GM19468 (cell line): ENCODE measurements at regions not wholly inside any gene's neighbourhood (a gene's known extent, or its start where the extent isn't known, plus 50 kb on each side); places are given as distances from the start of the nearest gene placed in this dataset.

Source experiments
- ATAC-seq: cut with Tn5 transposase; IDR thresholded peaks from one replicate; pipeline ENCODE4 v1.9.1; 2021; ENCODE audit warnings: mild to moderate bottlenecking, moderate library complexity, moderate number of reproducible peaks; ENCODE audit not compliant: unreplicated experiment; ENCODE audit errors: extremely low read depth

DNA sequence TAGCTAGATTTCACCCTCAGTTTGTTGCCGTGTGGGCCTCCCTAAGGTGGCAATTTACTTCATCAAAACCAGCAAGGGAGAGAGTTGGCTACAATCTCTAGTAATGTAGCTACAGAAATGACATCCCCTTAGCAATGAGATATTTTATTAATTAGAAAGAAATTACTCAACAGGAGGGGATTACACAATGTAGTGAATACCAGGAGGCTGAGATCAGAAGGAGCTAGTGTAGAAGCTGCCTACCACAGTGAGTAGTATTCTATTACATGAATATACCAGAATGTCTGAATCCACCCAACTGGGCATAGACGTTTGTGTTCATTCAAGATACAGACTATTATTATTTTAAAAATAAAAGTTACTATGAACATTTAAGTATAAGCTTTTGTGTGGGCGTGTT lies 868.2 kb upstream of the CXADR start:
- no peak for ATAC-seq

GRCh38 chr21:16650714-16651366 lies 862.0 kb upstream of the CXADR start:
- ATAC-seq = no peak

GRCh38 chr21:16651956-16652355 lies 860.9 kb upstream of the CXADR start:
- ATAC-seq = no peak

- no peak for ATAC-seq
These were observed 849.4 kb upstream of the CXADR start for GRCh38 chr21:16663436-16663835.

GRCh38 chr21:16667395-16667794 lies 845.4 kb upstream of the CXADR start:
- ATAC-seq = no peak

- ATAC-seq = no peak
These were observed 837.9 kb upstream of the CXADR start for GRCh38 chr21:16674949-16675348.

GRCh38 chr21:16676391-16676790 lies 836.5 kb upstream of the CXADR start:
- no peak for ATAC-seq

- ATAC-seq = no peak
These were observed 834.2 kb upstream of the CXADR start for GRCh38 chr21:16678429-16679160.

DNA sequence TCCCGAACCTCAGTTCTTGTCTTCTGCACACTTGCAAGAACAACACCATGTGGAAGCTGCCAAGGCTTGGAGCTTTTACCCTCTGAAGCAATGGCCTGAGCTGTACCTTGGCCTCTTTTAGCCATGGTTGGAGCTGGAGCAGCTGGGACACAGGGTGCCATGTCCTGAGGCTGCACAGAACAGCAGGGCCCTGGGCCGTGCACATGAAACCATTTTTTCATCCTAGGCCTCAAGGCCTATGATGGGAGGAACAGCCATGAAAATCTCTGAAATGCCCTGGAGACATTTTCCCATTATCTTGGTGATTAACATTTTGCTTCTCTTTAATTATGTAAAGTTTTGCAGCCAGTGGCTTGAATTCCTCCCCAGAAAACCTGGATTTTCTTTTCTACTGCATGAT lies 817.8 kb upstream of the CXADR start:
- no peak for ATAC-seq

DNA sequence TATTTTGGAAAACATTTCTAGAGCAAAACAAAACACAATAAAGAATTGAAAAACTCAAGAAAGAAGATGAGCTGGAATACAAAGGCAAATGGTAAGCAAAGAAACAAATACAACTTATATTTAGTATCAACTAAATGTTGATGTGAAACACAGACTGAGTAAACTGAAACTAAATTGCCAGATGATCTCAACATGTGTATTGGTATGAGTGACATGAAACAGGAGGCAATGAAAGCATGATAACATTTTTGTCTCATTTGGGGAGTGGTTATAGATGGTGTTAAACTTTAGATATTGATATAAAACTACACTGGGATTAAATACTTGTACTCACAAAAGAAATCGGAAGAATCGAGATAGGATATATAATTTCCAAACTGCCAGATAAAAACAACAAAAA lies 805.6 kb upstream of the CXADR start:
- no peak for ATAC-seq

GRCh38 chr21:16708101-16708835 lies 804.6 kb upstream of the CXADR start:
- ATAC-seq = no peak

DNA sequence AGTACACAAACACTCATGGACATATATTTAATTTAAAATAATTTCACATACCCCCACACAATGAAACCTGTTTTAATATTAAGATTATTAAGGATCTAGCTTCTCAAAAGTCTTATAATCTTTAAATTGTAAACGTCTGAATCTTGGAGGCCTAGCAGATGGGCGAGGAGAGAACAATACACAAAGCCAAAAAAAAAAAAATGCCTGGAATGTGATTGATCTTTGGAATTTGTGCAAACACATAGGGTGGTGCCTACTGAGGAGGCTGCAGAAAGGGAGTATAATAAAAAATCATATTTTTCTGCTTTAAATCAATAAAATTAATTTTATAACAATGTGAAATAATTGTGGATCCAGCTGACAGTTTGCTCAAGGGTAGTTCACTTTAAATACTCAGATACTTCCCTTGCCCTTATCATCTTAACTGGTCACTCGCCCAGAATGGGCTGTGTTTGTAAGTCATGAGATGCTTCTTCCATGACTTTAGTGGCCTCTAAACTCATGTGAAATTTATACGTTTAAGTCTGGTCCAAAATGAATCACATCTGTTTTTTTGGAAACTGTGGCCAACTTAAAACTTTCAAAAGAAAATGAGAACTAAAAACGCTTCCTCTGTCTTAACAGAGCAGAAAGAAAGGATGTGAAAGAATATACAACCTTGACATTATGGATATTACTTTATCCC lies 802.8 kb upstream of the CXADR start:
- ATAC-seq = no peak

DNA sequence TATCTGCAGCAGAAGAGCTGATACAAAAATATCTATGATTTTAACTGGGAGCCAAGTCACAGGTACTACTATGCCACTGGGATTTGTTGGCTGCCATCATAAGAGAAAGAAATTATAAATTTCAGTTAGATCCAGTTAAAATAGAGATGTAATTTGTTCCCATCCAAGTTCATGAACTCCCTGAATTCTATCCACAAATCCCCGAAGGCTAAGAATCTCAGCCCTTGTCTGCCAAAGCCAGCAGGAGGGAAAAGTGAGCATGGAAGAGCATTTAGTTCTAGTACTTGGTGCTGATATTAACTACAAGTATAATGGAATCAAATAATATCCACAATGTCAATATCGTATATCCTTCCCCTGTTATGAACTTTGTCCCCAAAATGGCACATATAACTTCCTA lies 801.1 kb upstream of the CXADR start:
- ATAC-seq = no peak

DNA sequence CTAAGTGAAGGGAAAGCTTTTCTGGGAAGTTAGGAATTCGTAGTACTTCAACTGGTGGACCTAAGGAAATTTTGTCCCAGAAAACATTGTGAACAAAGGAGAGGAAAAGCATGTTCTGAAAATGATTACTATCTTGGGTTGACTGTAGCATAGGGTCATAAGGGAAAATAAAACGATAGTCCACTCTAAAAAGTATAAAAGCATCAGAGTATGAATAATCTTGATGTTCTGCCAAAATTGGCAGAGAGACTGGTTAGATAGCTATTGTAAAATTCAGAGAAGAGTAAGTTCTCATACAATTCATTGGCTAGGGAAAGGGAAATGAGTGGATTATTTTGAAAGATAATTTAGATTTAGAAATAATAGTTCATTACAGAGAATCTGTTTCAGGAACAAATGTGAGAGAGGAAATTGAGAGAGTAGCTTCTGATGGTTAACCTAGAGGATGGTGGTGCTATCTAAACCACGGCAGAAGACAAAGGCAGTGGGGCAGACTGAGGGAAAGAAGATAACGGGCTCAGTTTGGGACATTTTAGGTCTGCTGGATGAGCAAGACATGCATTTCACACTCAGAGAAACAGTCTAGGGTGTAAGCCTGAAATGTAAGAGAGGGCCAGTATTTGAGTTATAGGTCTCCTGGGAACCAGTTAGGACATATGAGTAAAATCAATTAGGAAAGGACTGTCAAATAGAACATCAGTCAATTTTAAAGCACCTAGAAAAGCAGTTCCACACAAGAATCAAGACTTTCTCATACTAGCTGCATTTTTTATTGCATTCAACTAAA lies 799.3 kb upstream of the CXADR start:
- no peak for ATAC-seq

- no peak for ATAC-seq
These were observed 772.3 kb upstream of the CXADR start for GRCh38 chr21:16740511-16740910.

DNA sequence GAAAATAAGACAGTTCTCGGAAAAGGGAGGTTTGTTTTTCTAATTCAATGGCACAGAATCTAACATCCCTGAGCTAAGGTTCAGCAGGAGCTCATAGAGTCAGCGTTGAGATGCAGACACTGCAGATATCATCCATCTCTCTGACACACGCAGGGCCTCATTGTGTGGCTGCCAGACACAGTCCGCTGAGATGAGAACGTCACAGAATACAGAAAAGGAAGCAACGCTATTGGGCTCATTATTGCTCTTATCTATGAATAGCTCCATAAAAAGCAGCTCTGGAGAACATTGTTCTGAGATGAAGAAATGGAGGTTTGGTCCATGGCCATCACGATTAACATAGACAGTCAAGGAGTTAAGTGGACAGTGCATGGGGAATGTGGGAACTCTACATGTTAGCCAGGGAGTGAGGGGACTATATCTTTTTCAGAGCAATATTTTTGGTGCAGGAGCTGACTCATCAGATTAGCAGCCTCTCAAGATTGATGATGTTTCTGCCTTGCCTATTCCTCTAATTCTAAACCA lies 771.6 kb upstream of the CXADR start:
- no peak for ATAC-seq

GRCh38 chr21:16742131-16742641 lies 770.7 kb upstream of the CXADR start:
- no peak for ATAC-seq

GRCh38 chr21:16742741-16743140 lies 770.1 kb upstream of the CXADR start:
- ATAC-seq = no peak

DNA sequence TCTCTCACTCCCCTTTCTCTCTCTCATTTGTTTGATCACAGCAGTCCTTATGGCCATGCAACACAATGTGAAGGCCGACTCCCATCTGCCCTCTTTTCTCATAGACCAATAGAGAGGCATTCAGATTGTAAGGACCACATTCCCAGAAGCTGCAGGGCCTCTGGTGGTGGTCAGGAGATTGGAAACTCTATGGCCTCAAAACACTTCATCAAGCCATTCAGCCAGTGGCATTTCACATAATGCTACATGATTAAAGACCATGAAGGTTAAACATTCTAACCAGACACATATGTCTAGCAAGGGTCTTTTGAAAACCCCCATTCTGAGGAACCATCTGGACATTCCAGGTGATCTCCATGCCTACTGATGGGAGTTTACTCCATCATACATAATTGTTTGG lies 769.5 kb upstream of the CXADR start:
- ATAC-seq = no peak

DNA sequence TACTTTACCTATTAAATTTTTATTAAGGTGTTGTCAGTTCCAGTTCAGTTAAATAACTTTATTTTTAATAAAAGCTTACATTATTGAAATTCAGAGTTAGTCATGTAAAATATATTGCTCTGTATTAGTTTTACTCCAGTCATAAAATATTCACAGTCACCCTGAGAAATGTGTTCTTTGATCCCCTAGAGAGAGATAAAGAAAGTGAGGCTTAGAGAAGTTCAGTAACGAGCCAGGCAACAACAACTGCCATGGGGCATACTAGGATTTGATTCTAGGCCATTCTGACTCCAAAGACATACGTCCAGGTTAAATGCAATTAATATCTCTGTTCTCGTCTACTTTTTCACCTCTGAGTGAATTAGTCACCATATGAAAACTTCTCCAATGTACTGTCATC lies 761.9 kb upstream of the CXADR start:
- no peak for ATAC-seq
